ENCODE measurements at regions not wholly inside any gene's neighbourhood (a gene's known extent, or its start where the extent isn't known, plus 50 kb on each side); places are given as distances from the start of the nearest gene placed in this dataset.
A peak's percentile ranks its signal among the peaks of the same experiment; 100 is the strongest.

- no peak overlapping the region for H3K4me2 ChIP-seq (ENCODE audit: low read length)
- H3K4me3 ChIP-seq (ENCODE audit: insufficient read depth, low read depth, low read length): no peak overlapping the region
- no peak overlapping the region for H3K27ac ChIP-seq (ENCODE audit: low read depth, low read length)
- no peaks in the 10 kb centered on the region for H3K27me3 ChIP-seq (ENCODE audit: insufficient read depth, low read length)
- peaks cover 24% of the 10 kb centered on the region for H3K4me1 Mint-ChIP-seq (ENCODE audit: low read depth, unreplicated experiment)
- FAIRE-seq (no peak), DNase-seq (ENCODE audit: low read depth) (no peak)
- peaks cover 13% of the 10 kb centered on the region for H3K4me1 ChIP-seq (ENCODE audit: insufficient read depth, low read length)
- H3K27me3 Mint-ChIP-seq (ENCODE audit: low read depth, unreplicated experiment): peaks cover 24% of the 10 kb centered on the region
- H4K20me1 ChIP-seq (ENCODE audit: insufficient read depth, low read length): no peaks in the 10 kb centered on the region
- TF ChIP-seq CTCF (IDR thresholded peaks at IDR 0.05; ENCODE audit: insufficient read depth, low read depth, low read length) (no peak), EZH2 (IDR thresholded peaks at IDR 0.05; ENCODE audit: insufficient read depth, low read length) (no peak)
- no peak overlapping the region for H2AFZ ChIP-seq (ENCODE audit: low read depth, low read length)
- H3K4me3 Mint-ChIP-seq (ENCODE audit: unreplicated experiment): no peak overlapping the region
- no peaks in the 10 kb centered on the region for H3K79me2 ChIP-seq (ENCODE audit: insufficient read depth, low read length)
- H3K27ac Mint-ChIP-seq (ENCODE audit: unreplicated experiment): no peak overlapping the region
- H3K36me3 Mint-ChIP-seq (ENCODE audit: low read depth, unreplicated experiment): peaks cover 6% of the 10 kb centered on the region
- no peaks in the 10 kb centered on the region for H3K9me3 Mint-ChIP-seq (ENCODE audit: unreplicated experiment)
- no peaks in the 10 kb centered on the region for H3K9me3 ChIP-seq (ENCODE audit: insufficient read depth, low read depth, low read length)
- no peak overlapping the region for H3K9ac ChIP-seq (ENCODE audit: low read length)
- no peaks in the 10 kb centered on the region for H3K36me3 ChIP-seq (ENCODE audit: insufficient read depth, low read length)
Measured at GRCh38 chr13:40475617-40476016, 190.8 kb downstream of the FOXO1 start.

GRCh38 chr13:40476175-40476958 lies 190.1 kb downstream of the FOXO1 start:
- no peaks in the 10 kb centered on the region for H3K9me3 ChIP-seq (ENCODE audit: insufficient read depth, low read depth, low read length)
- no peaks in the 10 kb centered on the region for H3K27me3 ChIP-seq (ENCODE audit: insufficient read depth, low read length)
- Mint-ChIP-seq H3K4me1 (ENCODE audit: low read depth, unreplicated experiment) (peaks cover 24% of the 10 kb centered on the region), H3K27ac (ENCODE audit: unreplicated experiment) (peak overlapping the region; percentile 36), H3K27me3 (ENCODE audit: low read depth, unreplicated experiment) (peaks cover 25% of the 10 kb centered on the region), H3K36me3 (ENCODE audit: low read depth, unreplicated experiment) (peaks cover 5% of the 10 kb centered on the region), H3K9me3 (ENCODE audit: unreplicated experiment) (peaks cover 4% of the 10 kb centered on the region), H3K4me3 (ENCODE audit: unreplicated experiment) (peak overlapping the region; percentile 16)
- no peaks in the 10 kb centered on the region for H3K79me2 ChIP-seq (ENCODE audit: insufficient read depth, low read length)
- DNase-seq (ENCODE audit: low read depth) (peak; percentile 81), FAIRE-seq (peak; percentile 32)
- H3K27ac ChIP-seq (ENCODE audit: low read depth, low read length): peak overlapping the region; percentile 26
- peak overlapping the region; percentile 49 for H2AFZ ChIP-seq (ENCODE audit: low read depth, low read length)
- no peak overlapping the region for H3K9ac ChIP-seq (ENCODE audit: low read length)
- peak overlapping the region; percentile 17 for H3K4me2 ChIP-seq (ENCODE audit: low read length)
- H3K4me3 ChIP-seq (ENCODE audit: insufficient read depth, low read depth, low read length): no peak overlapping the region
- TF ChIP-seq CTCF (IDR thresholded peaks at IDR 0.05; ENCODE audit: insufficient read depth, low read depth, low read length) (no peak), EZH2 (IDR thresholded peaks at IDR 0.05; ENCODE audit: insufficient read depth, low read length) (no peak)
- H3K4me1 ChIP-seq (ENCODE audit: insufficient read depth, low read length): peaks cover 13% of the 10 kb centered on the region
- no peaks in the 10 kb centered on the region for H3K36me3 ChIP-seq (ENCODE audit: insufficient read depth, low read length)
- no peaks in the 10 kb centered on the region for H4K20me1 ChIP-seq (ENCODE audit: insufficient read depth, low read length)

Measured in astrocyte (in vitro differentiated cells and primary cell).